NCI-H2227 (cell line): ENCODE measurements at regions not wholly inside any gene's neighbourhood (a gene's known extent, or its start where the extent isn't known, plus 50 kb on each side); places are given as distances from the start of the nearest gene placed in this dataset.

Experiments
- DNase-seq: peaks from one replicate; lab custom pipeline; 2025; ENCODE audit not compliant: unreplicated experiment; lab: John Stamatoyannopoulos, UW

DNA sequence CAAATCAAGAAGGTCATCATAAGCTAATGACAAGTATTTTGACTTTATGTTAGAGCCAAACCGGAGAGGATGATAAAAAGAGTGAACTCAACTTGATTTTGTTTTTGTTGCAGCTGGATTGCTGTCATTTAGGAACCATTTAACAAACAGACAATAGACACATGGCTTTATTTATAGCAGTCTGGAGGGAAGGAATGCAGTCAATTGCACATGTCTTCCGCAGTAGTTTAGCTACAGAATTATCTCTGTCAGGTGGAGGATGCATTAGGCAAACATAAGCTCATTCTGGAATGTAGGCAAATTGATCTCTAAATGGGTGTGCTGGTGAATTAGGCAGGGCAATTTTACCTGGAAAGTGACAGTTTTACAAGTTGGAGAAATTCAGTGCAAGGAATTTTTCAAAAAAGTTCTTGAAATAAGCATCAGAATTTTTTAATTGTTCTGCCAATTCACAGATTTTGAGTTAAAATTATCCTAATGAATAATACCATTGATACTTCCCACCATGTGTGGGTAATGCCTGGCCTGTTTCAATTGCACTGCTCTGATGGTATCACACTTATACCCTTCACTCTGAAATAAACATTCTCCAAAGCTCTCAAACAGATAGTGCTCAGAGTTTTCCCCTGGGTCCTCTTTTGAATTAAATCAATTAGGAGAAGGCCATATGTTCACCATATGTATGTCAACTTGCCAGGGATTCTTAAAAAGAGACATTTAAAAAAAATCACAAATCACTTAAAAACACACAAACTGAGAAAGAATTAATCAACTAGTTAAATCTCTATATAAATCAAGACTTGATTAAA, 318.3 kb downstream of the NDFIP2 start:
- DNase-seq = no peak

DNA sequence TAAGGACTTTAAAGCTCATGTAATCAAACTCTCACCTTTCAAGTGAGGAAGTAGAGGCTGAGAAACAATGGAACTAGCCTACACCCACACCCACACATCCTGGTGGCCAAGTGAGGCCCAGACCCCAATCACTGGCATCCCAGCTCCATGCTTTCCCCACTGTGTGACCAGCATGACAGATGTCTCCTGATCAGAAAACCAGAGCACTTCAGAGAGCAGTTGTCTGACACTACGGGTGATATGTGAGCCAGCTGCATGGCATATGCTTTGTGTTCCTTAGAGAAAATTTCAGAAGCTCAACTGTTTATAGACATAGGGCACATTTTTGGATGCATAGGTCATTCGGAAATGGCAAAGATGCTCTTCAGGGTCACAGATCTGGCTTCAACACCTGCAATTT, 315.2 kb downstream of the NDFIP2 start:
- no peak for DNase-seq

- DNase-seq = no peak
Observed at GRCh38 chr13:79794931-79795330, 314.0 kb downstream of the NDFIP2 start.

- DNase-seq = no peak
Observed at GRCh38 chr13:79792716-79793115, 311.8 kb downstream of the NDFIP2 start.

- no peak for DNase-seq
Observed at GRCh38 chr13:79791471-79792042, 310.6 kb downstream of the NDFIP2 start.

- DNase-seq = no peak
Observed at GRCh38 chr13:79786176-79786575, 305.2 kb downstream of the NDFIP2 start.

GRCh38 chr13:79782541-79783205, 301.7 kb downstream of the NDFIP2 start:
- DNase-seq = peak; percentile 44

DNA sequence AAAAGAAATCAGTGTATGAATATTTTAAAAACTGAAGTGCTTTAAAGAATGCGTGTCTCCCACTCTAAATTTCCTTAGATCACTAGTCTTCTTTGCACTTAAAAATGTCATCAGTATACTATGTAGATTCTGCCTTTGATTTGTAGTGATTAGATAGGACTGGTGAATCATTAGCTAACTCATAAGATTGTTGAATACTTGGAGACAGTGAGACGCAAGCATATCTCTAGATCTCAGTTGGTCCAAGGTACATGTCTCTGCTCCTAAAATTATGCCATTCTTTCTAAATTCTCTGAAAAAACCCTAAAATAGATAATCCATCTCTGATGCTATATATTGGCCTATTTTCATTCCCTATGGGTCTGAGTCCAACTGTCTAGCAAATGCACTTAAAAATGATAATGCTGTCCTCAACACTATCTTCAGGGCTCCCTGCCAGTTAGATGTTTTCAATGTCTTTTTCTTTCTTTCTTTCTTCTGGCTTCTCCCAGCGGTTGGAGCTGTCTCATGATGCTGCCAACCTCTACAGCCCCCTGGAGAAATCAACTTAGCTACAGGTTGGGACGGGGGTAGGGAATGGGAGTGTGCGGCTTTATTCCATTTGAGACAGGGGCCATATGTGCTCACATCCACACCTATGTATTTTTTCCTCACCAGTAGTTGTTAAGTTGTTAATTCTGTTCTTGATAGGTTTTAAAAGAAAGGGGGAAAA, 301.0 kb downstream of the NDFIP2 start:
- DNase-seq = no peak

DNA sequence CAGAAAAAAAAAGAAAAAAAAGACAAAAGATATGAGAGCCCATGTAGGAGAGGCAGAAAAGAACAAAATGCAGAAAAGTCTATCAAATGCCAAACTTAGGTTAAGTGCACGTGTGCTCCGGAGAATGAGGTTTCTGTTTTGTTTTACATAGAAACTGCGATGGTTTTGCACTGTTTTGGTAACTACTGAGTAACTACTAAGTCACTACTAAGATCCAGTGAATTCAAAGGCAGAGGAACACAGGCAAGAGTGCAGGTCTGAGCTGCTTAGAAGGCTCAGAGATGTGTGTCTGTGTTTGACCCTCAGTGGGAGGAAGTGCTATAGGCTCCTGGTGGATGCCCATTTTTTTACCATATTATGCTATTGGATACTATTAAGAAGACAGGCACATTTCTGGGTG, 299.3 kb downstream of the NDFIP2 start:
- DNase-seq = no peak

GRCh38 chr13:79779761-79780160, 298.8 kb downstream of the NDFIP2 start:
- no peak for DNase-seq

DNA sequence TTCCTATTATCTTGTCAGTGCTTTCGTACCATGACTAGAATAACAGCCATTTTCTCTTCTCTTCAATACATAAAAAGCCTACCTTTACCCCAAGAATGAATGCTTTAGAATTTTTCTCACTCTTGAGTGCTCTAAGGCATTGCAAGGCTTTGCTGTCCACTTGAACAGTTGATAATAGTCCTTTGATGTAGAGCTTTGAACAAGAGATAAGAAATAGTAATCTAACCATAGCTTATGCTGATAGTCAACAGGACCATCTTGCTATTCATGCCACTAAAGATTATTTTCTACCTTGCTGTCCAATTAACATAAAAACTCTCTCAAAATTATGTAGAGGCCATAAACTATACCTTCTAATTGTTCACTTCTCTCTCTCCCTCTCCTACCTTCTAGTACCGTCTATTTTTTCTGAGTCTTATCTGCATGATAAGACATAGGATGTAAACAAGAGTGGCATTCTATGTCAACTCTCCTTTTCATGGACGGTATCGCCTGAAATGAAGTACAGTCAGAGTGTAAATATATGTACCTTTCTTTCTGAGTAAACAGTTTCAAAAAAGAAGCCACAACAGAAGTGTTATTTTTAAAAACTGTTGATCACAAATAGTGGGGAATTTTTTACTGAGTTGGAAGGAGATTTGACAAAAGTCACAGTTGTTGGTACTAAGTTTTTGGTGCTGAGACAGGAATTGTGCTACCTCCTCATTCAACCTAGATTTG, 297.9 kb downstream of the NDFIP2 start:
- DNase-seq = no peak

DNA sequence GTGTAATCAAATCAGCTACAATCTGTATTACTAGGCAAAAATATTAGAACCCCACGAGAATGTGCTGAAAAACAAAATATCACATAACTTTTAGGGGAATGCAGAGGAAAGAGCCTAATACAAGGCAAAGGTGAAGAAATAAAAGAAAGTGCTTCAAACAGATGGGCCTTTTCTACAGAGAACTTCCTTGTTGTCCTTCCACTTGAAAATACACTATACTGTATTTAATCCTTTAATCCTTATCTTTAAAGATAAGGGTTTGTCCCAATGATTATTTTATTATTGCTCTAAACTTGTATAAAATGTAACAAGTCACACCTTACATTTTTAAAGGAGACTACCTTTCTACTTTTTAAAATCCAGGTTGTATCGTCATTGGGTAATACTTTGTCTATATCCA, 296.5 kb downstream of the NDFIP2 start:
- no peak for DNase-seq

- no peak for DNase-seq
Observed at GRCh38 chr13:79776531-79777295, 295.8 kb downstream of the NDFIP2 start.

- peak; percentile 12 for DNase-seq
Observed at GRCh38 chr13:79775830-79776229, 294.9 kb downstream of the NDFIP2 start.

- no peak for DNase-seq
Observed at GRCh38 chr13:79772811-79773210, 291.9 kb downstream of the NDFIP2 start.

- DNase-seq = no peak
Observed at GRCh38 chr13:79771493-79771892, 290.5 kb downstream of the NDFIP2 start.

GRCh38 chr13:79770056-79770455, 289.1 kb downstream of the NDFIP2 start:
- DNase-seq = no peak

- DNase-seq = no peak
Observed at GRCh38 chr13:79767126-79767525, 286.2 kb downstream of the NDFIP2 start.

DNA sequence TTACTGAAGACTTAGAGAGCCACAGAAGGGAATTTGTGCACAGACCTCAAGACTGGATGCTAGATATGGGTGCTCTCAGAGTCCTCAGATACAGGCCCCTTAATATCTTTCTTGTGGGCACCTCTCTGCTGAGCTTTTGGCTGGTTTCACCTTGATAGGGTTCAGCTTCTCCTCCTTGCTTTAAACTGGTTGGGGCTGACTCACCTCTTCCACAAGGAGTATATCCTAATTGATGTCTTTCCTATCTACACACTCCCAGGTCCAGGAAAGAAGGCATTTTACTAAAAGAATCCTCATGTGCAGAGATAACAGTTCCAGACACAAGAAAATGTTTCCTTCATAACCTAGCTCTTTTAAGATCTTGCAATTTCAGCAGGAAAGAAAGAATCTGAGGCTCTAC, 284.4 kb downstream of the NDFIP2 start:
- DNase-seq = no peak

DNA sequence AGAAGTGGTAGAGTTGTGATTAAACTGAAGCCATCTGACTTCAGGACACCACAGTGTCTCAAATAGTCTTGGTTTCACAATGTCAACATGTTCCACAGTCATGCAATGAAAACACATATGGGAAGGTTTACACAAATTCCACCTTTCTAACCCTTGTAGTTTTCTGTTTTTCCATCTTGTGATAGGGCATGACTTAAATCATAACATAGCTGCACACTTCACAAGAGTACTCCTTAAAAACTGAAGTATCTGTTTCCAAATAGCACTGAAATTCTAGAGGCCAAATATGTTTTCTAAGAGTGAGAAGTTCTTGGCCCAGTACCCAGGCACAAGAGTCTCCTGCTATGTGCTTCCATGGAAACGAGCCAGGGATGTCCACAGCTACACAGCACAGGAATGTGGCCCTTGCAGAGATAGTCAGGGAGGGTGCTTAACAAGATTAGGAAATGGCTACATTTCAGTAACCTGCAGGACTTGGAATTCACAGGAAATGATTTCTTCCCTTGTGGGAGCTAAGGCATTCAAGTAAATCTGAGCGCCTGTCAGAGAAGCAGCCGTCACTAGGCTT, 269.1 kb downstream of the NDFIP2 start:
- no peak for DNase-seq
